ENCODE measurements at regions not wholly inside any gene's neighbourhood (a gene's known extent, or its start where the extent isn't known, plus 50 kb on each side); places are given as distances from the start of the nearest gene placed in this dataset.

- DNase-seq: peak; percentile 40
These were observed 104.2 kb upstream of the HSD17B12 start for GRCh38 chr11:43576320-43576802.

GRCh38 chr11:43576803-43577521 lies 103.6 kb upstream of the HSD17B12 start:
- peak; percentile 41 for DNase-seq

- no peak for DNase-seq
These were observed 102.8 kb upstream of the HSD17B12 start for GRCh38 chr11:43577566-43578264.

GRCh38 chr11:43578346-43579170 lies 102.0 kb upstream of the HSD17B12 start:
- peak; percentile 34 for DNase-seq

- DNase-seq: peak; percentile 20
These were observed 101.2 kb upstream of the HSD17B12 start for GRCh38 chr11:43579171-43579918.

- no peak for DNase-seq
These were observed 100.6 kb upstream of the HSD17B12 start for GRCh38 chr11:43579919-43580276.

GRCh38 chr11:43580735-43581369 lies 99.7 kb upstream of the HSD17B12 start:
- peak; percentile 16 for DNase-seq

GRCh38 chr11:43581370-43582023 lies 99.0 kb upstream of the HSD17B12 start:
- no peak for DNase-seq

GRCh38 chr11:43582024-43582862 lies 98.3 kb upstream of the HSD17B12 start:
- DNase-seq: no peak

GRCh38 chr11:43582863-43583462 lies 97.6 kb upstream of the HSD17B12 start:
- no peak for DNase-seq

DNA sequence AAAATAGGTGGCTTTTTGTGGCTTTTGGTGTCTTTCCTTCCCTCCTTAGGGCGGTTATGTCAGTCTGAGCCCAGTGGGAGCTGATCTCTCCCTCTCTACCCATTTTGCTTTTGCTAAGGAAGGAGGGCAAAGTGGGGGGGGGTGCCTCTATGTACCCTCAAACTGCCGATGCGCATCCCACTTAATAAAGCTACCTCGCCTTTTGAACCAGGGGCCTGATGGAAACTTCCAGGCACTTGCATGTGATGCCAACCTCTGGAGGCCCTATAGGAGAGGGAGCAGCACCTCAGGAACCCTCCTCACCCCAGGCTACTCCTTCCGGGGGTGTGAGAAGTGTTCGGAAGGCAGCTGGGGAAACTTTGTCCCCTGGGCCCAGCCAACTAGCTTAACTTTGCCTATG lies 97.0 kb upstream of the HSD17B12 start:
- no peak for DNase-seq

DNA sequence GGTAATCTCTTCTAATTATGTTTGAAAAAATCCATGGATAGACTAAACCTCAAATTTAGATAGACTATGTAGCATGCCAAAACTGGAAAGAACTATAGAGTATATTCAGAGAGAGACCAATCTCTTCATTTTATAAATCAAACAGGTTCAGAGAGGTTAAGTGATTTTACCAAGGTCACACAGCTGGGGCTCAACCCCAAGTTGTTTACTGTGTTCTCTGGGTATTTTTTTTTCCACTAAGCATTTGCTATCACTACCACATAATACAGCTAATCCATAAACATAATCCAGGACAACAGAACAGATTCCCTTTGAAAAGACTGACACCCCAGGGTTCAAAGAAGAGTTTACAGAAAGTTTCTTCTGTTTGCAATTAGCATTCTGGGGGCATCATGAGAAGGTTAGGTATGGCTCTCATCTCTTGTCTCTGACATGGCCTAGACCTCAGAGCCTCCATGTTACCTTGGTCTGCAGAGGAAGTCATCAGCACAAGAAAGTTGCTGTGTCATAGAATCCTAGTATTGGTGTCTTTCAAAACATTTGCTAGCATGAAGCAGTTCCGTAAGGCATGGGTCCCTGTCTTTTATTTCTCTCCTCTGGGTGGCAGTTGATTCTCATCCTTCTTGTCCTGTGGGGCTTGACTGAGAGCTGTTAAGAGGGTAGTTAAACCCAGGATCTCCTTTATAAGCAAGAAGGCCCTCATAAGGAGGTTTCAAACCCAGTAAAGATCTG lies 94.5 kb upstream of the HSD17B12 start:
- no peak for DNase-seq

DNA sequence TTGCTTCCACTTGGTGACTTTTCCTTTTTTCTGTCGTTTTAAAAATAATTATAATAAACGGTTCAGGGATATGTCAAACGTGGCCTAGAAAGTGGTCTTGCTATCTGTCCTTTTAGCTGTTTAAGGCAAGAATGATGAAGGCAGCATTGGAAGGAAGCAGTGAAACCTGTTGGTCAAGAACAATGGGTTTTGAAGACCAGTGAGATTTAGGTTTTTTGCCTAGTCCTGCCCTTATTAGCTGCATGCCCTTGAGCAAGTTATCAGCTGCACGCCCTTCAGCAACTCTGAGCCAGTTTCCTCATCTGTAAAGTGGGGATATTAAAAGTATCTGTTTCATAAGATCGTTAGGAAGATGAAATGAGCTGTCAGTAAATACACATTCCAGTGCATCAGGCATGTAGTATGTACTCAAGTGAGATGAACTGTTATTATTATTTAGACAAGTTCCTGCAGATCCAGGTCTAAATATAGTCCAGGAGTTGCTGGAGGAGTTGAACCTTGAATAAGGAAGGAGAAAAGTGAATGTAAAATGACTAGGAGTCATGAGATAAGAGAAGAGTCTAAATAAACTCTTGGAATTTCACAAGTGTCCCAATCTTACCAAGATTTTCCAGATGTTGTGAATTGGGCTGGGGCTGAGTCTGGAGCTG lies 90.8 kb upstream of the HSD17B12 start:
- no peak for DNase-seq

- DNase-seq: no peak
These were observed 79.0 kb upstream of the HSD17B12 start for GRCh38 chr11:43601511-43601910.

DNA sequence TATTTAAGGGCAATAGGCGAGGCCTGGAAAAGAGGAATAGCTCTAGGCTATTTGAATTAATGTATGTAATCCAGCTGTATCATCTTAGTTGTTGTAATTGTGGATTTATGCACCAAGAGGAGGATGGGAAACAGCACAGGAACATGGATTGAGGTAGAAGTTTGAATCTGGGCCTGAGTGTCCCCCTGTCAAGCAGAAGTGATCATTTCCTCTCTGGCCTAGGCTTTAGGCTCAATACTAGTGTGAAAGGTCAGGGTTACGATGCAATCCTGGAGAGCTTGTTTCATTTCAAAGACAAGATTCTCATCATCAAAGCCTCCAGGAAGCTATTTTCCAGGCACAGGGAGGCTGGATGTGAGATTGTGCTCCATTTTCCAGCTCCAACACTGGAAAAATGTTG lies 77.9 kb upstream of the HSD17B12 start:
- DNase-seq: no peak

DNA sequence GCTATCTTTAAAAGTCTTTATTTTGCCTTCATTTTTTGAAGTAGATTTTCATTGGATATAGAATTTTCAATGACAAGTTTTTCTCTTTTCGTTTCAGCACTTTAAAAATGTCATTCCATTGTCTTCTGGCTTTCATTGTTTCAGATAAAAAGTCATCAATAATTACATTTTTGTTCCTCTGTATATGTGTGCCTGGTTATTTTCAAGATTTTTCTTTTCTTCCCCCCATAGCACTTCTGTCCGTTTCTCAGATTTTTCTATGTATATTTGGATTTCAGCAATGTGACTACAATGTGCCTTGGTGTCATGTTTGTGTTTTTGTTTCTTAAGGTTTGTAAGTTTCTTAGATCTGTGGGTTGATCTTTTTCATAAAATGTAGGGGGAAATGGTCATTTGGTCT lies 66.3 kb upstream of the HSD17B12 start:
- DNase-seq: no peak

DNA sequence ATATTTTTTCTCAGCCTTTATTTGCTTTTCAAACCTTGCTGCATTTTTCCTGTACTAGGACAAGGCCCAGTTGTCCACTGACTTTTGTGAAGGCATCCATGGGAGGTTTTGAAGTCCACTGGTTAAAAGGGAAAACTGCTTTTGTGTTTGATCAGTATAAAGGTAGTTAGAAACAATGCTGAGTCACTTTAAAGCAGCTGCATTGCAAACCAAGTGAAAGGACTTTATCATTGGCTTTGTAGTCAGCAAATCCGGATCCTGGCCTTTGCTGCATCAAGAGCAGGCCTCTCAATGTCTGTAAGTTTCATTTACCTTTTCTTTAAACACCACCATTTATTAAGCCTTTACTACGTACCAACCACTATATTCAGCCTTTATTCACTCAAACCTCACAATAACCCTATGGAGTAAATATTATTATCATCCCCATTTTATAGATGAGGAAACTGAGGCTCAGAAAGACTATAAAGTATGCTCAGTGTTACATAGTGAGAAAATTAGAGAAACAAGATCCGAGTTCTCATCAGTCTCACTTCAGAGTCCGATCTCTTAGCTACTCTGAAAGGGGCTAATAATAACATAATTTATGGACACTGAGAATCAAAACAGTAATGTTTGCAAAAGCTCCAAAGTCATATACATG lies 60.6 kb upstream of the HSD17B12 start:
- DNase-seq: no peak

DNA sequence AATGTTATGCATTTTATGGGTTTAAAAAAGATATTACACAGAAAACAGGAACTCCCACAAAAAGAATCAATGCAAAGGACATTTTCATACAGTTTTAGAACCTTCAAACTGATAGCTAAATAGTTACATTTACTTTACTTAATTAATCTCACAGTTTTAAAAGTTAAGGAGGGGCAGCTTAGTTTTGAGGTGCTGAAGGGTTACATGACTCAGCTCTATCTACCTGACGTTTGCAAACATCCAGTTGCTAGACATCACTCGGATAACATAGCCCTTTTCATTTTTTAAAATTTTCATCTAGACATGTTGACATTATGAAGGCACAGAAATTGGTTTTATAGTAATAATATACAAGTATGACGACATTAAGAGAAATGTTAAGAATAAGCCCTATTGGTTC lies 53.7 kb upstream of the HSD17B12 start:
- DNase-seq: no peak

Measured in fibroblast of upper back skin (primary cell).